ENCODE measurements at regions not wholly inside any gene's neighbourhood (a gene's known extent, or its start where the extent isn't known, plus 50 kb on each side); places are given as distances from the start of the nearest gene placed in this dataset.

GRCh38 chr9:651371-651770 lies 190.1 kb upstream of the DMRT1 start:
- no peak overlapping the region for H3K4me3 ChIP-seq (ENCODE audit: low read depth, low read length)
- no peak for TF ChIP-seq CTCF (IDR thresholded peaks at IDR 0.05; ENCODE audit: low read depth, low read length)

- H3K4me3 ChIP-seq (ENCODE audit: low read depth, low read length) = no peak overlapping the region
- no peak for TF ChIP-seq CTCF (IDR thresholded peaks at IDR 0.05; ENCODE audit: low read depth, low read length)
Measured at GRCh38 chr9:652914-653313, 188.6 kb upstream of the DMRT1 start.

DNA sequence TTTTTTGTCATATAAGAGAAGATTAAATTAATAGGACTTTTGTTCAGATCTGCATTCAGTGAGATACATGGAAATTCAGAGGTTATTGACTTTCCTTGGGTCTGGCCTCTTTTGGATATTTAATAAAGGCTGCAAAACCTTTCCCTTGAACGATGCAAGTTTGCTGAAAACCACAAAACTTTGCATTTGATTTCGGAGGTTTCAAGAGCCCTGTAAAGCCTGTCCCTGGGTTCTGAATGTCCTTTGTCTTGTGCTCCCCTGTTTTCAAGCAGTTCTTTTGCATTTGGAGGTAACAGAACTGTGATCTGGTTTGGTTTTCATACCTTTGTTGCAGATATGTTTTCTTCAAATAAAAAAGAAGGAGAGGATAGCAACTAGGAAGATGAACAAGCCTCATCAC lies 188.1 kb upstream of the DMRT1 start:
- H3K4me3 ChIP-seq (ENCODE audit: low read depth, low read length) = no peak overlapping the region
- no peak for TF ChIP-seq CTCF (IDR thresholded peaks at IDR 0.05; ENCODE audit: low read depth, low read length)

DNA sequence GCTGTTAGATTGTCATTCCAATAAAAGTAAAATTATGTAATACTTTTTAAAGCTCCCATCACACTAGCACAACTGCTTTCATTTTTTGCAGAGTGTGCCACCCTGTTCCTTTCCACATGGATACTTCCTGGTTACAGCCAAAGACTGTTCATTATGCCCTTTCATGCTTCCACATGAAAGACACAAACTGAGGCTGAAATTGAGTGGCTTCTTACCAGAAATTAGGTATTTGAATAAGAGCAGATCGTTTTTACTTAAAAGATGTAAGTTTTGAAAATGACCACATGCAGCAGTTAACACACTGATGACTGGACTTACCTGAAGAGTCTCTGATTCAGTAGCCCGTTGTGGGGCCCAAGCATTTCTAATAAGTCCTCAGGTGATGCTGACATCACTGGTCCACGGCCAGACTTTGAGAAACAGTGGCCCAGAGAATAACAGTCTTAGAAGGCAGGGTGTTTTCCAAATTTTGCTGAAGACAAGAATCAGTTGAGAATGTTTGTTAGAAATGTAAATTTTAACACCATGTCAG lies 187.6 kb upstream of the DMRT1 start:
- TF ChIP-seq CTCF (IDR thresholded peaks at IDR 0.05; ENCODE audit: low read depth, low read length) = no peak
- no peak overlapping the region for H3K4me3 ChIP-seq (ENCODE audit: low read depth, low read length)

- H3K4me3 ChIP-seq (ENCODE audit: low read depth, low read length) = no peak overlapping the region
- TF ChIP-seq CTCF (IDR thresholded peaks at IDR 0.05; ENCODE audit: low read depth, low read length) = no peak
Measured at GRCh38 chr9:655875-656274, 185.6 kb upstream of the DMRT1 start.

DNA sequence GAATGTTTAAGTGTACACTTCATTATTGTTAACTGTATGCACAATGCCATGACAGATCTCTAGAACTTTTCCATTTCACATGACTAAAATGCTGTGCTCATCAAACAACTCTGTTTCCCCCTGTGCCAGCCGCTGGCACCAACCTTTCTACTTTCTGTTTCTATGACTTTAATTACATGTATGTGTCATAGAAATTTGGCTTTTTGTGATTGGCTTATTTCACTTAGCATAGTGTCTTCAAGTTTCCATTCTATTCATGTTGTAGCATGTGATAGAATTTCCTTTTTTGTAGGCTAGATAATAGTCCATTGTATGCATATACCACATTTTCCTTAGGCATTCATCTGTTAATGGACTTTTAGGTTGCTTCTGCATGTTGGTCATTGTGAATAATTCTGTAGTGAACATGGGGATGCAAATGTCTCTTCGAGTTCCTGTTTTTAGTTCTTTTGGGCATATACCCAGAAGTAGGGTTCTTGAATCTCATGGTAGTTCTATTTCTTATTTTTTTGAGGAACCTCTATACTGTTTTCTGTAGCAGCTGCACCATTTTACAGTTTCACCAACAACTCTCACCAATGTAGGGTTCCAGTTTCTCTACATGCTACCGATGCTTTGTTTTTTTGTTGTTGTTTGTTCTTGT lies 184.4 kb upstream of the DMRT1 start:
- H3K4me3 ChIP-seq (ENCODE audit: low read depth, low read length) = no peak overlapping the region
- TF ChIP-seq CTCF (IDR thresholded peaks at IDR 0.05; ENCODE audit: low read depth, low read length) = no peak

DNA sequence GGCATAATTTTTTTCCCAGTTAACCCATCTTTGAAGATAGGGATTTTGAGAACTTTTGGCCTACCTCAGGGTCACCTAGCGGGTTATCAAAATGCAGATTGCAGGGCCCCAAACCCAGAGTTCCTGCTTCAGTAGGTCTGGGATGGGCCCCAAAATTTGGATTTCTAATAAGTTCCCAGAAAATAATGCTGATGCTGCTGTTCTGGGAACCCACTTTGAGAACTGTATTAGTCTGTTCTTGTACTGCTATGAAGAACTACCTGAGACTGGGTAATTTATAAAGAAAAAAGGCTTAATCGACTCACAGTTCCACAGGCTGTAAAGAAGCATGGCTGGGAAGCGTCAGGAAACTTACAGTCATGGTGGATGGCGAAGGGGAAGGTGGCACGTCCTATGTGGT lies 182.2 kb upstream of the DMRT1 start:
- no peak overlapping the region for H3K4me3 ChIP-seq (ENCODE audit: low read depth, low read length)
- TF ChIP-seq CTCF (IDR thresholded peaks at IDR 0.05; ENCODE audit: low read depth, low read length) = no peak
